NCI-H69 (cell line): ENCODE measurements at regions not wholly inside any gene's neighbourhood (a gene's known extent, or its start where the extent isn't known, plus 50 kb on each side); places are given as distances from the start of the nearest gene placed in this dataset.

Experiments used
- DNase-seq: peaks from one replicate; lab custom pipeline; 2025; lab: John Stamatoyannopoulos, UW

- DNase-seq = no peak
These were observed 239.0 kb downstream of the SYK start for GRCh38 chr9:91040371-91041215.

DNA sequence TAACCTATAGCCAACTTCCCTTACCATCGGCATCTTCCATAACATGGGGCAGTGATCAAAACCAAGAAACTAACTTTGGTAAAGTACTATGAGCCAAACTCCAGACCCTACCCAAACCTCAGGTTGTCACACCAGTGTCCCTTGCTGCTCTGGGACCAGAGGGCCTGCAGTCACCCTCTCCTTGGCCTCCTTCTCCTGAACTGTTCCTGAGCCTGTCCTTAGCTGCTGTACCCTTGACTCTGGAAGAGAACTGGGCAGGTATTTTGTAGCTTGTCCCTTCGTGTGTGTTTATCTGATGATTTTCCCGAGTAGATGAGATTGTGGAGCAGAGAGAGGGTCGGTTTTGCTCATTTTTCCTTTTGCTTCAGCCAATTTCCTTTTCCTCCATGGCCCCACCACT is 240.4 kb downstream of the SYK start:
- no peak for DNase-seq

DNA sequence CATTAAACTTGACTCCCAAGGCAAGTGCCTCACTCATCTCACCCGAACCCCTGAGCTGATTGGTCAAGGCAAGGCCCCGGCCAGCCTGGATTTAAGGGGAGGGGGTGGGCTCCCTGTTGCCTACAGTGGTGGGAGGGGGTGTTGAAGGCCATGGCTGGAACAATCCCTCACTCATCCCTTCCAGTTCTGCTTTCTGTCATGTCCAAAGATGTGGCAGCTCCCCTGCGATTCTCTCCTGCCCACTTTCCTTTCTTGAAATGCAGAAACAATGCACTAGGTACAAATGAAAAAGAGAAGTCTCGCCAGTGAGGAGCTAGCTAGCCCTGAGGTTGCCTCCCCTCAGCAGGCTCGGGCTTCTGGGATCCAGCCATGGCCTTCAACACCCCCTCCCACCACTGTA is 240.9 kb downstream of the SYK start:
- no peak for DNase-seq

- no peak for DNase-seq
These were observed 241.6 kb downstream of the SYK start for GRCh38 chr9:91043056-91043810.

DNA sequence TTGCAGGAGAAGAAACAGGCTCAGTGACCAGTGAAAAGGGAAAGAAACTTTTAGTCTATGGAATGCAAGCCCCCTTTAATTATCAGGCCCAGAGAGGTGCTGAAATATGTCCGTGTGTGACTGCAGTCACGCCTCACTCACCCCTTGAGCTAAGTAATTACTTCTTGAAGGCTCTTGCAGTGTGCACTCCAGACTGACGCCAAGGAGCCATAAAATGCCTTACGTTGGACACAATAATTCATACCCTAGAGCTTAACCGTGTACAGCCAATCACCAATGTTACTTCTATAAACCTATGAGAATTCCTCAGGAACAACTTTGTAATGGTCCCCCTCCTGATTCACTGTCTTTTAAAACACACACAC is 242.2 kb downstream of the SYK start:
- no peak for DNase-seq

GRCh38 chr9:91044354-91044753 is 242.7 kb downstream of the SYK start:
- DNase-seq = no peak

- DNase-seq = no peak
These were observed 243.4 kb downstream of the SYK start for GRCh38 chr9:91045041-91045440.

GRCh38 chr9:91047529-91047928 is 245.9 kb downstream of the SYK start:
- DNase-seq = no peak

- DNase-seq = no peak
These were observed 246.5 kb downstream of the SYK start for GRCh38 chr9:91047993-91048607.

DNA sequence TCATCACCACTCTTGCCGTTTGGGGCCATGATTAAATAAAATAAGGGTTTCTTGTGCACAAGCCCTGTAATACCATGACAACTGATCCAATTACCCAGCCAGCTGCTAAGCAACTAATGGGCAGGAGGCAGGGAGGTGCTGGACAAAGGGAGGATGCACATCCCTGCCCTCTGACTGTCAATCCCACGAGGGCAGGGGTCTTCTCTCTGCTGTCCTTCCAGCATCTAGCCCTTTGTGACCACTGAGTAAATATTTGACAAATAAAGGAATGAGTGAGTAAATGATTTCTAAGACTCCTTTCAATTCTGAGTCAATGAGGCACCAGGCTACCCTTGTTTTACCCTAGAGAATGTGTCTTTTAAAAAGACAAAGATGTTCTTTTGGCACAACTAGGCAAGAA is 247.1 kb downstream of the SYK start:
- DNase-seq = no peak

- DNase-seq = no peak
These were observed 252.2 kb downstream of the SYK start for GRCh38 chr9:91053824-91054223.

GRCh38 chr9:91055845-91056244 is 254.2 kb downstream of the SYK start:
- DNase-seq = no peak

DNA sequence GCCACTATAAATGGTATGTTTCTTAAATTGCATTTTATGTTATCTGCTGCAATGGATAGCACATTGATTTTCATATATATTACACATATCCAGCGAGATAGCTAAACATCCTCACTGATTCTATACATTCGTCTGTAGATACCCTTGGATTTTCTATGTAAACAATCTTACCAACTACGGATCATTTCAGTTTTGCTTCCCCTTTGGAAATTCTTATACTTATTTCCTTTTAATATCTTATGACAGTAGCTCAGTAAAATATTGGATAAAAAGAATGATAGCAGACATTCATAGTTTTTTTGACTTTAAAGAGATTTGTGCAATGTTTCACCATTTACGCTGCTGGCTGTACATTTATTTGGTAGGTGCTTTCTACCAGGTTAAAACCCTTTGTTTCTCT is 254.9 kb downstream of the SYK start:
- DNase-seq = no peak

- no peak for DNase-seq
These were observed 255.3 kb downstream of the SYK start for GRCh38 chr9:91056917-91057316.

GRCh38 chr9:91059713-91060112 is 258.1 kb downstream of the SYK start:
- DNase-seq = no peak

DNA sequence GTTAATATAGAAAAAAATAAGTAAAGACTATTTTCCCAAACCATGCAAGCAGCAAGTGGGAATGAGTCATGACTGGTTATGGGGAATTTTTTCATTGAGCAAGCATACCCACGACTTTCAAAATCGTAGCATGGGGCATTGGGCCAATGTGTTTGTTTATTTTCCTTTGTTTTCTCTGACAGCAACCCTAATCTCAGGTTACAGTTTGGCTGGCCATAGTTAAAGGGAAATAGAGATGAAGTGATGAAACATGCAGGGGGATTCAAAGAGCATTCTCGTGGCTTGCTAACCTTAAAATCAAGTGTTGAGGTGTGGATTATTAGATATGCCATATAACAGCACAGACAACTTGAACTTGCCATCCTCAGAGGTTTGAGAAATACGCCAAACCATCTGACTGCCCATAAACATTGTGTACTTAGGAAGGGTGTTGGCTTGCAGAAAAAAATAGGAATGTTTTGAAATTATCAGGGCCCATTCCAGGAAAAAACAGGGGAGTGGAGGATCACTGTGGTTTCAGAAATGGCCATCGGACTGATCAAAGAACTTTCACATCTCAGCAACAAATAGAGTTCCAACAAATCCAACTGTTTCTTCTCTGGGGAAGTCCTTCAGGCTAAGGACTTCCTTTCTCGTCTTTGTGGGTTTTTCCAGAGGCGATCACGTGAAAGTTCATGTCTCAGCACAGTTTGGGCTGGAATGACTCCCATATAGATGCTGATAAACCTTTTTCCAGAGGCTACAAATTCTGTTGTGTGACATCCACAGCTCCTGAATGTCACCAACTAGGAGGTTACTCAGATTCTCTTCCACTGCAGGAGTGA is 259.1 kb downstream of the SYK start:
- DNase-seq = peak; percentile 74

- no peak for DNase-seq
These were observed 259.9 kb downstream of the SYK start for GRCh38 chr9:91061506-91061905.

- no peak for DNase-seq
These were observed 260.7 kb downstream of the SYK start for GRCh38 chr9:91062281-91062680.

DNA sequence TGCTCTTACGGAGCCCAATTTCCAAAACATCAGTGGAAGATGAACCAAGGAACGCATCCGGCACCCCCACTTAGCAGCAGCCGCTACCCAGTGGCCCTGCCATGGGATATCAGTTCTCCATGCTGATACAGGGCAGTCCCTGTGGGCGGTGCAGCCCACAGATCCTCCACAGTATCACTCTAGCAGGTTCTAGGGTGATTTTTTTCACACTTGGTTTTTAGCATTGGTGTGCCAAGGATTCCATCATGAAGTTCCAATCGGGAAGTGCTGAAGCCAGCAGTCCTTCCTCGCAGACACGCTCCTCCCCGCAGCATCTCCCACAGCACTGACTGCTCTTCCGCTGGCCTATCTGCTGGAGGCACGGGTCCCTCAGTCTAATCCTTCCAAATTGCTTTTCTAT is 261.9 kb downstream of the SYK start:
- DNase-seq = no peak

DNA sequence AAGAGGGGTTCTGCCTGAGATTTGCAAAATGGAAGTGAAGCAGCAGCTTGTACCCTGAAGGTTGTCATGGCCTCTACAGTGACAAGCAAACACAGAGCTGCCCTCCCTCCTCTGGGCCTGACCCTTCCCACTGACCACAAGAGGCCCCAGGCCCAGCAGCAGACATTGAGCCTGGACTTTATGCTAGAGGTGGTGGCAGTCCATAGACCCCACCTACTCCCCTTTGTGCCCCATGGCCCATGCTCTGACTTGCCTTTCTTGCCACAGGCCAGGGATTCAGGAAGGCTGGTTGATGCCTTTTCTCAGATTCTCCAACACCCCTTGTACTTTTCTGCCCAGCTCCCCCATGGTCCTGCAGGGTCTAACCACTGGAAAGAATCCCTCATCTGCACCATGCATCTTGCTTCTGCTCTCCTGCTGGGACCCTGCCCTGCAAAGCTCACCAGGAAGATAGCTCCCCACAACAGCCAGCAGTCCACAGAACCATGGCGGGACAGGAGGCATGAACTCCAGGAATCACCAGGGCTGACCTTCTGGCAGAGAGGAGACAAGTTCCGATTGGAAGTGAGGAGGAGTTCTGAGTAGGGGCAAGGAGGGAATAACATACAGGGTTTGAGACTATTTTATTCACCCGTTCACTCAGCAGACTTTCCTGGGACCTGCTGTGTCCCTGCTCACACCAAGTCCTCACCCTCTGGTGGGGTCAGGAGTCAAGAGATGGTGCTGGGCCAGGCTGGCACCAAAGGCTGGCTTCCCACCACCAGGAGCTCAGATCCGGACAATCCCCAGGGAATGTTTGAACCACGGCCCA is 263.8 kb downstream of the SYK start:
- DNase-seq = no peak

DNA sequence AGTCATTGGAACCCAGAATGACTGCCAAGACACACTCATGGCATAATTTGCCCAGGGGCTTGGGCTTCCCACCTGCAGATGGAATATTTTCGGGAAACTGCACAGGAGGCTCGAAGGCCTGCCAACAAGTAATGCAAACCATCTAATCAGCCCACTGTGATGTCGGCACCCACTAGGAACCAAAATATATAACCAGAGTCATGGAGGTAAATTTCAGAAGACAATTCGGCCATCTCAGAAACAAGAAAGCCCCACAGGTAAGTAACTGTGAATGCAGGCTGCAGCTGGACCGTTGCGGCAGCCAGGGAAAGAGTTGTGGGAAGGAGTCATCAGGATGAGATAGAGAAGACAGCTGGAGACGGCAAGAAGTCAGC is 264.4 kb downstream of the SYK start:
- DNase-seq = no peak
